GM12872 (cell line): ENCODE measurements at regions not wholly inside any gene's neighbourhood (a gene's known extent, or its start where the extent isn't known, plus 50 kb on each side); places are given as distances from the start of the nearest gene placed in this dataset.

ENCODE experiments used
- TF ChIP-seq, protein P1 (sequence below): IDR thresholded peaks from 3 replicates; pipeline ENCODE4 v1.5.1; 2011; ENCODE audit warnings: low read depth, mild to moderate bottlenecking, low read length, moderate library complexity; ENCODE audit not compliant: insufficient read depth

DNA sequence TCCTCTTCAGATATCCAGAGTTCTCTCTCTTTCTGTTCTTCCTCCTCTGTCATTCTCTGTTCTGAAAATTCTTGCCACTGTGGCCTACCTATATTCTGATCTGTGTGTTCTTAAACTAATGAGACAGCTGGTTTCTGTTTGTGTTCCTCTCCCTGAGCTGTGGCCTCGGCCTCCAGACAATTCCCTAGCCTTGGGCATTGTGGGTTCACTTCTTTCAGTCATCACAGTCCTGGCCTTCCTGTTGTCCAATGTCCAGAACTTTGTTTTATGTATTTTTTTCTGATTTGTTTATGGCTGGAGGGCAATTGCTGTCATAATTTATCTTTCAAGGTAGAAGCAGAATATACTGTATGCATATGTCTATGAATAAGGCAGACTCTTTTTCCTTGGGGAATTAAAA, 173.2 kb upstream of the MTPN start:
- TF ChIP-seq, protein P1, sequence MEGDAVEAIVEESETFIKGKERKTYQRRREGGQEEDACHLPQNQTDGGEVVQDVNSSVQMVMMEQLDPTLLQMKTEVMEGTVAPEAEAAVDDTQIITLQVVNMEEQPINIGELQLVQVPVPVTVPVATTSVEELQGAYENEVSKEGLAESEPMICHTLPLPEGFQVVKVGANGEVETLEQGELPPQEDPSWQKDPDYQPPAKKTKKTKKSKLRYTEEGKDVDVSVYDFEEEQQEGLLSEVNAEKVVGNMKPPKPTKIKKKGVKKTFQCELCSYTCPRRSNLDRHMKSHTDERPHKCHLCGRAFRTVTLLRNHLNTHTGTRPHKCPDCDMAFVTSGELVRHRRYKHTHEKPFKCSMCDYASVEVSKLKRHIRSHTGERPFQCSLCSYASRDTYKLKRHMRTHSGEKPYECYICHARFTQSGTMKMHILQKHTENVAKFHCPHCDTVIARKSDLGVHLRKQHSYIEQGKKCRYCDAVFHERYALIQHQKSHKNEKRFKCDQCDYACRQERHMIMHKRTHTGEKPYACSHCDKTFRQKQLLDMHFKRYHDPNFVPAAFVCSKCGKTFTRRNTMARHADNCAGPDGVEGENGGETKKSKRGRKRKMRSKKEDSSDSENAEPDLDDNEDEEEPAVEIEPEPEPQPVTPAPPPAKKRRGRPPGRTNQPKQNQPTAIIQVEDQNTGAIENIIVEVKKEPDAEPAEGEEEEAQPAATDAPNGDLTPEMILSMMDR, result no peak

DNA sequence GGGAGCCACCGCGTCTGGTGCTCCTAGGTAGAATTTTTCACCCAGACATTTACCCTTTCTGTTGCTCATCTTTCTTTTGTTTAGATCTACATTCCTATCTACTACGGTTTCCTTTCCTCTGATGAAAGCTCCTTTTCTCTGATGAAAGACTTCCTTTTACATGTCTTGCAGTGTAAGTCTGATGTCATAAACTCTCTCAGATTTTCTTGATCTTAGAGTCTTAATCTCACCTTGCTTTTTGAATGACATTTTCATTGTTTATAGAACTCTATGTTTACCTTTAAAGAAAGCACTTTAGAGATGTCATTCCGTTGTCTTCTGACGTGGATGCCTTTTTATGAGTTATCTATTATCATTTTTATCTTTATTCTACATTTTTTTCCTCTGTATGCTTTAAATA, 171.8 kb upstream of the MTPN start:
- TF ChIP-seq, protein P1, result no peak

DNA sequence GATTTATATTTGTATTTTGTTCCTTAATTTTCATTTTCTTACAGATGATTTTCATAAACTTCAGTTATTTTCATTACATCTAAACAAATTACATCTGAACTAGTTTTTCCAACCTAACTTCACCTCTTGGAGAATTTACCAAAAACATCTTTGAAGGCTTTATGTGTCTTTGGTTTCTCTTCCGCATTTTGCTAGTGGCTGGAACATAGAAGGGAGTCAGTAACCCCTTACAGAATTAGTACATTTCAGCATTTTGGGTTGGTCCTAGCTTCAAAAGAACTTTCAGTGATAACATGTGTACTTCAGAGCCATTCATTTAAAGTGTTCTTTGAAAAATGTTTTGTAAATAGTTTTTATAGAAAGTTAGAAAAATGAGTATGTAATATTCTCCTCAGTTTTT, 169.8 kb upstream of the MTPN start:
- TF ChIP-seq, protein P1, result no peak

DNA sequence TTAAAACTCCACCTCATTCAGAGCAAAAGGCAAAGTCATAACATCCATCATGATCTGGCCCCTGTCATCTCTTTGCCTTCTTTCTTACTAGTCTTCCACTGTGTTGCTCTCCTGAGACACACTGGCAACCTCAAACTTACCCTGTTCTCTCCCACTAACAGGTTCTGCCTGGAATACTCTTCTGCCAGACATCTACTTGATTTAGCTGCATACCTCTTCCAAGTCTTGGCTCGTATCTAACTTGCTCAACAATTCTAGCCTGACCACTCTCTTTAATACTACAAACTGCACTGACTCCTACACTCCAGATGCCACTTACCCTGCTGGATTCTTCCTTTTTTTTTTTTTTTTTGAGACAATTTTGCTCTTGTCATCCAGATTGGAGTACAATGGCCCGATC, 167.0 kb upstream of the MTPN start:
- TF ChIP-seq, protein P1, result no peak

DNA sequence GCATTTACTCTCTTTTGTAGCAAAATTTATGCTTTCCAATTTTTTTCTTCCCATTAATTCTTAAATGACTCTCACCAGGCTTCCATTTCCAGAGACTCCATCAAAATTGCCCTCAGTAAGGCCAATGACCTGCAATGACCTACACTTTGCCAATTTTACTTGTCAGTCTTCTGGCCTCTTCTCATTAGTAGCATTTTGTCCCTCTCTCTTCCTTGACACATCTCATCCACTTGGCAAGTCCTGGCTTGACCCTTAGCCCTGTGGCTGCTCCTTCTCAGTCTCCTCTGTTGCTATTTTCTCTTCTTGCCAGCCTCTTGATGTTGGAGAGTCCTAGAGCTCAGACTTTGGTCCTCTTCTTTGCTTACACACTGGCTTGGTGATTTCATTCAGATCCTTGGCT, 166.1 kb upstream of the MTPN start:
- TF ChIP-seq, protein P1, result no peak

DNA sequence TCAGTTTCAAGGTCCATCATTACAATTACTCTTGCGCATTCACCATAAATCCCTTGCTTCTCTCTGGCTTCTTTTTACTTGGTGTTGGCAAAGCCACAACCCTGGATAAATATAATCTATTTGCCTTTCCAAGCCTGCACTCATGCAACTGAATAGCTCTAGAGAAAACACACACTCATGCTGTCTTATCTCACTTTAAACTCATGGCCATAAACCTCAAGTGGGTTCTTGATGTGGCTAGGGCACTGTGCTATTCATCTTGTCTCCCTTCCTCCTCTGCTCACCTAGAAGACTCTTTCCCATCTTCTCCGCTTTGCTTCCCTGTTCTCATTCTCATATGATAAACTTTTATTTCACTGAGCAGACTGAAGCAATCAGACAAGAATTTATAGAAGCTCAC, 165.4 kb upstream of the MTPN start:
- TF ChIP-seq, protein P1, result no peak

DNA sequence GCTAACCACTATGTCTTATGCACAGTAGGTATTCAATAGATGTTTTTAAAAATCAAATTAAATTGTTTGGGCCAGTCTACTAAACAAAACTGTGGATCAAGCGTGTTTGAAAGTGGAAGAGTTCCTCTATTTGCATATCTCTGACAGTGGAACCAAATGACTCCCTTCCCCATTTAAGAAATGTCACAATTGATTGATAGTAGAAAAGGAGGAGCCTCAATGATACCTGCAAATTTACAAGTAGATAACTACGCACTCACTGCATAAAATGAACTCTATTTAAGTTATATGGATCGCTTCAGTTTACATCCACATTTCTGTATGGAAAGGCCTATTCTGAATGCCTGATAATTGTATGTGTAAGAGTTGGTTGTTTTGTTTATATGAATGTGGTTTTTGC, 163.3 kb upstream of the MTPN start:
- TF ChIP-seq, protein P1, result no peak

DNA sequence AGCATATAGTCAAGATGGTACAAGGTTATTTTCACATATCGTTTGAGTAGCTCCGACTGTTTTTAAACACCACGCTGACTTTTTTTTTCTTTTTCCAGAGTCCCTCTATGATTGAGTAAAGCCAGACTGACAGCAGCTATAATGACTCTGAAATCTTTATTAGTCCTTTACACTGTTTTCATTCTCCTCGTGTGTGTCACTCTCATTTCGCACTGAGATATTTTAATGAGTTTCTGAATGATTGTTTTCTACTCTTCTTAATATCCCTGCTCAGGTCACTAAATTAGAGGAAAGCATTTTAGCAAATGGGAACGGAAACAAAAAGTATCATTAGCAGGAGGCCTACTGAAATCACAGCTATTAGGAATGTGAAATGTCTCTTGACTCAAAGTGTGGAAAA, 162.3 kb upstream of the MTPN start:
- TF ChIP-seq, protein P1, result no peak
